ENCODE measurements at regions not wholly inside any gene's neighbourhood (a gene's known extent, or its start where the extent isn't known, plus 50 kb on each side); places are given as distances from the start of the nearest gene placed in this dataset.

DNA sequence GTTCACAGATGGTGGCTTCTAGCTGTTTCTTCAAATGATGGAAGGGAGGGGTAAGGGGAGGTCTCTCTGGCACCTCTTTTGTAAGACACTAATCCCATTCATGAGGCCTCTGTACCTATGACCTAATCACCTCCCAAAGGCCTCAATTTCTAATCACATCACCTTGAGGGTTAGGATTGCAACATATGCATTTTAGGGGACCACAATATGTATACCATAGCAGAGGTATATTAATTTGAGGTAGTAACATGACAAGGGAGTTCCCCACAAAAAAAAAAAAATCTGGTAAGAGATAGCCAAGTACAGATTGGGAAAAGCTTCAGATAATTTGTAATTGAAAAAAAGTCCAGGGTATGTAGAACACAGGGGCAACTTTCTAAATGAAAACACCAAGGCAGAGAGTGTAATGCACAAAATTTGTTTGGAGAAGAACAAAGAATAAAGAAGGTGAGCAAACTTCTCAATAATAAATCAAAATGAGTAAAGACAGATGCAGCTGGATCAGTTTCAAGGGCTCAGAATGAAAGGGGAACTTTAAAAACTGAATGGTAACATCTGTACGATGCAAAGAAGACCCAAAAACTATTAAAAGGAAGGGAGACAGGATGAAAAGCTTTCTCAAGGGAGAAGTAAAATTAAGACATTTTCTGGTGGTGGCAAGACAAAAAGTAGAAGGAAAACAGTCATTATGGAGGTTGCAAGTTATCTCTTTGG is 125.5 kb upstream of the DCN start:
- Histone ChIP-seq H3K27me3 (replicated peaks; ENCODE audit: control insufficient read depth, insufficient read depth, low read length) (no peaks in the 10 kb centered on the region), H3K9me3 (ENCODE audit: control insufficient read depth, low read length) (peaks cover 3% of the 10 kb centered on the region), H3K36me3 (ENCODE audit: control insufficient read depth, insufficient read depth, low read length, severe bottlenecking) (no peaks in the 10 kb centered on the region), H3K9ac (ENCODE audit: low read length) (no peak overlapping the region), H3K4me1 (ENCODE audit: control insufficient read depth, insufficient read depth, low read length) (peaks cover 15% of the 10 kb centered on the region), H3K4me3 (ENCODE audit: low read length) (no peak overlapping the region)
- no peak for DNase-seq (ENCODE audit: low read depth)

DNA sequence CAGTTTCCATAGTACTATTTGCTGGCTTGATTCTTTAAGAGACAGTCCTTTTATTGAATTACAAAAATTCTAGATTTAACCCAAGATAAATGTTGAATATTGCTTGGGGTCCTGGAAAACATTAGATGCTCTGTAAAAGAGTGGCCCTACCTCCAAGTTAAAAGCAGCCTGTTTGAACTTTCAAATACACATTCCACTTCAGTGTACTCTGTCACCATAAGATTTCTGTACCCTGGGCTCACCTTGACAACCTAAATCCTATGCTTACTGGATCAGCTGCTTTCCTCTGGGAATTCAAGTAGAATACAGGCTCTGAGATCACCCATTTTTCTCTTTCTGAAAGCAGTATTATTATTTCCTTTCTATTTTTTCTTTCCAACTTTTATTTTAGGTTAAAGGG is 107.7 kb upstream of the DCN start:
- Histone ChIP-seq H3K4me3 (ENCODE audit: low read length) (no peak overlapping the region), H3K36me3 (ENCODE audit: control insufficient read depth, insufficient read depth, low read length, severe bottlenecking) (no peaks in the 10 kb centered on the region), H3K9me3 (ENCODE audit: control insufficient read depth, low read length) (no peaks in the 10 kb centered on the region), H3K27me3 (replicated peaks; ENCODE audit: control insufficient read depth, insufficient read depth, low read length) (no peaks in the 10 kb centered on the region), H3K9ac (ENCODE audit: low read length) (no peak overlapping the region), H3K4me1 (ENCODE audit: control insufficient read depth, insufficient read depth, low read length) (no peaks in the 10 kb centered on the region)
- DNase-seq (ENCODE audit: low read depth): no peak

DNA sequence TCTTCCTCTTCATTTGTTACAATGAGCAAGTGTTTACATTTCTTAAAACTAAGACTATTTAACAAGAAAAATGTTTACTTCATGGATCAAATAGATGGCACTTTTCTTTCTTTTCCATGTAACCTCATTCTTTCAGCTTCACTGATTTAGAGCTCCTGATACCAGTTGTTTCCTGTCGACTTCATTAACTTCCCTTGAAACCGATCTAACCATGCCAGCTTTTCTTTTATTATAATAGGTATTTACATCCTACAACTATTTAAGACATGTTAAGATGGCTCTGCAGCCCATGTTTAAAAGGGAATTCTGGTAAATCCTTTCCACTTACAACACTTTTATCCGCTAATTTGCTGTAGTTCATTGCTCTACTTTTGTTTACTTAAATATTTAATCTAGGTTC is 107.3 kb upstream of the DCN start:
- no peak overlapping the region for H3K4me3 ChIP-seq (ENCODE audit: low read length)
- H3K9me3 ChIP-seq (ENCODE audit: control insufficient read depth, low read length): no peaks in the 10 kb centered on the region
- no peaks in the 10 kb centered on the region for H3K27me3 ChIP-seq (replicated peaks; ENCODE audit: control insufficient read depth, insufficient read depth, low read length)
- H3K4me1 ChIP-seq (ENCODE audit: control insufficient read depth, insufficient read depth, low read length): no peaks in the 10 kb centered on the region
- DNase-seq (ENCODE audit: low read depth): peak; percentile 6
- no peak overlapping the region for H3K9ac ChIP-seq (ENCODE audit: low read length)
- no peaks in the 10 kb centered on the region for H3K36me3 ChIP-seq (ENCODE audit: control insufficient read depth, insufficient read depth, low read length, severe bottlenecking)

DNA sequence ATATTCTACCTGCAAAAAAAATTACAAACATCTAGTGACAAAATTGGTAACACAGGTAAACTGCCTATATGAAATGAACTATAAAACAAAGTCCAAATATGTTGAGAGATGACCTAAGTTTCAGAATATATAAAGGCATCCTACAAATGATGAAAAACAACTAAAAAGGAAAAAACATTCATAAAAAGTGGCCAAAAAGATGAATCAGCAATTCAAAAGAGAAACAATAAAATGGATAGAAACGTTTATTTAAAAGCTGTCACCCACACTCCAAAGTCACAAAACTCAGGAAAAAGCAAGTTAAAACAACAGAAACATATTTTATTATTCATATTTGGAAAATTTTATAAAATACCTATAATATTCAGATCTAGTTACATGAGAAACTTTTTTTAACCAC is 106.5 kb upstream of the DCN start:
- H3K9me3 ChIP-seq (ENCODE audit: control insufficient read depth, low read length): no peaks in the 10 kb centered on the region
- no peak for DNase-seq (ENCODE audit: low read depth)

DNA sequence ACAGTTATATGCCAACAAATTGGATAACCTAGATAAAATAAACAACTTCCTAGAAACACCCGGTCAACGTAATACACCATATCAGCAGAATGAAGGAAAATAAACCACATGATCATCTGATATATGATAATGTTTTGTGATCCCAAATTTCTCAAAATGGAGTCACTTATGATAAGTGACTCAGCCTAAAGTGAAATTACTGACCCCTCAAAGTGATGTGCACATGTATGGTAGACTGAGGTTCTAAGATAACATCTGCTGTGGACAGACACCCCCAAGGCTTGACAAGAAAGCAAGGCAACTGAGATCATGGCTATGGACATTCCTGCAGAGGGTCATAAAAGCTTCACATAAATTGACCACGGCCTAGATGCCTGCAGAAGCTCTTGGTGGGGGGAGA is 105.1 kb upstream of the DCN start:
- no peak for DNase-seq (ENCODE audit: low read depth)
- Histone ChIP-seq H3K36me3 (ENCODE audit: control insufficient read depth, insufficient read depth, low read length, severe bottlenecking) (no peaks in the 10 kb centered on the region), H3K9me3 (ENCODE audit: control insufficient read depth, low read length) (no peaks in the 10 kb centered on the region), H3K27me3 (replicated peaks; ENCODE audit: control insufficient read depth, insufficient read depth, low read length) (no peaks in the 10 kb centered on the region), H3K9ac (ENCODE audit: low read length) (no peak overlapping the region), H3K4me1 (ENCODE audit: control insufficient read depth, insufficient read depth, low read length) (no peaks in the 10 kb centered on the region), H3K4me3 (ENCODE audit: low read length) (no peak overlapping the region)

More for the DNA sequence above, 106.5 kb upstream of the DCN start:
- Histone ChIP-seq H3K4me1 (ENCODE audit: control insufficient read depth, insufficient read depth, low read length) (no peaks in the 10 kb centered on the region), H3K9ac (ENCODE audit: low read length) (no peak overlapping the region), H3K36me3 (ENCODE audit: control insufficient read depth, insufficient read depth, low read length, severe bottlenecking) (no peaks in the 10 kb centered on the region), H3K27me3 (replicated peaks; ENCODE audit: control insufficient read depth, insufficient read depth, low read length) (no peaks in the 10 kb centered on the region), H3K4me3 (ENCODE audit: low read length) (no peak overlapping the region)

DNA sequence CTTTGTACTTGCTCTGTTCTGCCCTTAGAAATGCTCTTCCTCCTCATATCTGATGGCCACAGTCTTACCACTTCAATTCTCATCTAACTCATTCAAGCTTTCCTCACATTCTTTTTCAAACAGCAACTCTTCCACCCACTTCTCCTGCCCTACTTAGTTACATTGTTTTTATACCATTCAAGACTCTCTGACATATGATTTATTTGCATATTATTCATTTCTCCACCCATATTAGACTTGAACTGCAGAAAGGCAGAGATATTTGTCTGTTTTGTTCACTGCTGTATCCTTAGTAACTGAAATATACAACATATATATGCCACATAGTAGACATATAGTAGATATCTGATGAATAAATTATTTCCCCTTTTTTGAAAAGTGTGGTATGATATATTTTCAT is 95.5 kb upstream of the DCN start:
- no peaks in the 10 kb centered on the region for H3K9me3 ChIP-seq (ENCODE audit: control insufficient read depth, low read length)
- peaks cover 19% of the 10 kb centered on the region for H3K4me1 ChIP-seq (ENCODE audit: control insufficient read depth, insufficient read depth, low read length)

DNA sequence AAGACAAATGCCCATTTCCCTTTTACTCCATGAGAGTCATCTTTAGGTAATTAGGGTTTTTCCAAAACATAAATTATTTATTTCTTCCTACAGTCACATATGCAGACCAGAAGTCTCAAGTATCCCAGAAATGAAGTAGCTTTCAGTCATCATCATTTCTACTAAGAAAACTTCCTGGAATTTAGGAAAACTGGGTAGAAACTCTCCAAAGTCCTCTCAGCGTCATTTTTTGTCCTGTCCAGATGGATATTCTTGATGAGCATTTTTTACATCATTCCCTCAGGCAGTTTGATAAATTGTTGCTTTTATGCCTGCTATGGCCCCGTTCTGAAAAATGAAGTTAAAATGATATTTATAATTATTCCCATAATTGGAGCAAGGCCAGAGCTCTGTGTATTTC is 93.9 kb upstream of the DCN start:
- Histone ChIP-seq H3K4me3 (ENCODE audit: low read length) (no peak overlapping the region), H3K27me3 (replicated peaks; ENCODE audit: control insufficient read depth, insufficient read depth, low read length) (no peaks in the 10 kb centered on the region), H3K4me1 (ENCODE audit: control insufficient read depth, insufficient read depth, low read length) (peaks cover 27% of the 10 kb centered on the region), H3K36me3 (ENCODE audit: control insufficient read depth, insufficient read depth, low read length, severe bottlenecking) (no peaks in the 10 kb centered on the region), H3K9me3 (ENCODE audit: control insufficient read depth, low read length) (no peaks in the 10 kb centered on the region), H3K9ac (ENCODE audit: low read length) (no peak overlapping the region)
- DNase-seq (ENCODE audit: low read depth): peak; percentile 40

More for the DNA sequence above, 95.5 kb upstream of the DCN start:
- no peak for DNase-seq (ENCODE audit: low read depth)
- Histone ChIP-seq H3K36me3 (ENCODE audit: control insufficient read depth, insufficient read depth, low read length, severe bottlenecking) (no peaks in the 10 kb centered on the region), H3K27me3 (replicated peaks; ENCODE audit: control insufficient read depth, insufficient read depth, low read length) (no peaks in the 10 kb centered on the region), H3K9ac (ENCODE audit: low read length) (no peak overlapping the region), H3K4me3 (ENCODE audit: low read length) (no peak overlapping the region)

DNA sequence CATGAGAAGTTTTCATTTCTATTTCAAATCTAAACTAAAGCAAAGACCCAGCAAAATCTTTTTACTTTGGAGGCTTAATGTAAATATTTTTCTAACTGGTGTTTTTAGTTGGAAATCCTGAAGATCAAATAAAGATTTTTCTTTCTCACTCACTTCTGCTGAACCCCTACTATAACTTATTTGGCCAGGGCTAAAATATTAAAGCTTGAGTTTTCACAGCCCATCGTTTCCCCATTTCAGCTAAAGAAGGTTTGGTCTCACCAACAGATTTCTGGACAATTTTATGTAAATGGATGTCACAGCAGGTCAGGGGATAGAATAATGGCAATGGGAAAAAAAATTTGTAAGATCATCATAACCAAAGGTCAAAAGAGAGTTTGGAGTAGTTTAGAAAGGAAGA is 92.7 kb upstream of the DCN start:
- Histone ChIP-seq H3K9ac (ENCODE audit: low read length) (no peak overlapping the region), H3K4me3 (ENCODE audit: low read length) (no peak overlapping the region), H3K9me3 (ENCODE audit: control insufficient read depth, low read length) (no peaks in the 10 kb centered on the region), H3K36me3 (ENCODE audit: control insufficient read depth, insufficient read depth, low read length, severe bottlenecking) (no peaks in the 10 kb centered on the region), H3K4me1 (ENCODE audit: control insufficient read depth, insufficient read depth, low read length) (peaks cover 27% of the 10 kb centered on the region), H3K27me3 (replicated peaks; ENCODE audit: control insufficient read depth, insufficient read depth, low read length) (no peaks in the 10 kb centered on the region)
- no peak for DNase-seq (ENCODE audit: low read depth)

DNA sequence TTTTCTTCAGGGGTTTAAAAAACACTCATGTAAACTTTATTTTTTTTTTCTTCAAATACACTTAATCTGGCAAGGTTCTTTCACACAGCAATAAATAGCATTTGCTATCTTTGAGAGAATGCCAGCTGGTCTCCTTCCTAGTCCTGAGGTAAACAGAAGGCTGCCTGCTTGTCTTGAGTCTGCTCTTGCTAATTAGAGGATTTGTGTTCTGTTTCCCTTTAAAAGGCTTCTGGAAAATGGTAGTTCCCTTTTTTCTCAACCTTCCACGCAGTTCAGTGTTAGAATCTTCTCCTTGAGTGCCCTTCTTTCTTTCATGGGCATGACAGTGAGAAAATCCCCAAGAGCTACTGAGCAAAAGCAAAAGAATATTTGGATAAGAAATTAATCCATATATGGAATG is 92.3 kb upstream of the DCN start:
- Histone ChIP-seq H3K9me3 (ENCODE audit: control insufficient read depth, low read length) (no peaks in the 10 kb centered on the region), H3K4me1 (ENCODE audit: control insufficient read depth, insufficient read depth, low read length) (peaks cover 27% of the 10 kb centered on the region), H3K36me3 (ENCODE audit: control insufficient read depth, insufficient read depth, low read length, severe bottlenecking) (no peaks in the 10 kb centered on the region), H3K27me3 (replicated peaks; ENCODE audit: control insufficient read depth, insufficient read depth, low read length) (no peaks in the 10 kb centered on the region), H3K4me3 (ENCODE audit: low read length) (no peak overlapping the region), H3K9ac (ENCODE audit: low read length) (peak overlapping the region; percentile 19)
- DNase-seq (ENCODE audit: low read depth): peak; percentile 61

DNA sequence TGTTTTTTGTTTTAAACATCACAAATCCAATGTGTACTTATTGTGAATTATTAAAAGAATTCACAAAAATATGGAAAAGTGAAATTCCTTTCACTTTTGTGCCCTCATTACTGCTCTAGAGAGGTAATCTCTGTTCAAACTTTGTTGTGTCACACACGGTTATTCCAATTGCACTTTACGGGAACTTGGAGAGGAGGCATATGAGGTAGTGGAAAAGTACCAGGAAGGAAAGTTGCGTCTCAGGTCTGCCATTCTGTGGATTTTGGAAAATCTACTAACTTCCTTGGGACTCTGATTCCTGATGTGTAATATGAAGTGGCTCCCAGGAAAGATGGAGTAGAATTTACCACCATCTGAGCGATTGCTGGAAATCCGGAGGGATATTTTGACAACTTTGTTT is 90.9 kb upstream of the DCN start:
- Histone ChIP-seq H3K4me3 (ENCODE audit: low read length) (peak overlapping the region; percentile 50), H3K27me3 (replicated peaks; ENCODE audit: control insufficient read depth, insufficient read depth, low read length) (no peaks in the 10 kb centered on the region), H3K9ac (ENCODE audit: low read length) (no peak overlapping the region), H3K36me3 (ENCODE audit: control insufficient read depth, insufficient read depth, low read length, severe bottlenecking) (no peaks in the 10 kb centered on the region), H3K9me3 (ENCODE audit: control insufficient read depth, low read length) (no peaks in the 10 kb centered on the region), H3K4me1 (ENCODE audit: control insufficient read depth, insufficient read depth, low read length) (peaks cover 27% of the 10 kb centered on the region)
- DNase-seq (ENCODE audit: low read depth): no peak

DNA sequence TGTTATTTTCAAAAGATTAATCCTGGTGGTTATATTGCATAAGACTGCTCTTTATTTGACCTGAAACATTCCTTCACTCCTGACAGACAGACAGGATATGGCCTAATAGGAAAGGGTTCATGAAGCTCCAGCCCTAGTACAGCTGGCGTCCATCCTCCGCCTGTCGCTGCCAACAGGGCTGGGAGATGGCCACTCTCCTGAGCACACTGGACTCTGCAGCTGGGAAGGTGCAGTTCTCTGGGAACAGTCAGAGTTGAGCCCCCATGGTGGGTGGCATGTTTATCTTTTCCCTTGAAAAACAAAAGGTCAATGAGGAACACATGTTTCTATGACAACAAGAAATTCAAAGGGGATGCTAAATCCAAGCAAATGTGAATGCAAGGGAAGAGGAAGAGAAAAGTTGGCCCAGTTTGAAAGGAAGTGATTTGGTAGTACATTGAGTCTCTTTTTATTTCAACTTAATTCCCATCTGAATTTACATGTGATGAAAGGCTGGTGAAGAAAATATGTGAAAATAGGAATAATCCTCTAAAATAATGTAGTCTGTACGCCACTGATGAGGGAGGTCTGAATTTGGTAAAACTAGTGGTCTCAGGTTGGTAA is 89.9 kb upstream of the DCN start:
- no peaks in the 10 kb centered on the region for H3K36me3 ChIP-seq (ENCODE audit: control insufficient read depth, insufficient read depth, low read length, severe bottlenecking)
- no peak for DNase-seq (ENCODE audit: low read depth)
- H3K9ac ChIP-seq (ENCODE audit: low read length): no peak overlapping the region
- peaks cover 27% of the 10 kb centered on the region for H3K4me1 ChIP-seq (ENCODE audit: control insufficient read depth, insufficient read depth, low read length)
- H3K4me3 ChIP-seq (ENCODE audit: low read length): no peak overlapping the region
- H3K27me3 ChIP-seq (replicated peaks; ENCODE audit: control insufficient read depth, insufficient read depth, low read length): no peaks in the 10 kb centered on the region
- H3K9me3 ChIP-seq (ENCODE audit: control insufficient read depth, low read length): no peaks in the 10 kb centered on the region

DNA sequence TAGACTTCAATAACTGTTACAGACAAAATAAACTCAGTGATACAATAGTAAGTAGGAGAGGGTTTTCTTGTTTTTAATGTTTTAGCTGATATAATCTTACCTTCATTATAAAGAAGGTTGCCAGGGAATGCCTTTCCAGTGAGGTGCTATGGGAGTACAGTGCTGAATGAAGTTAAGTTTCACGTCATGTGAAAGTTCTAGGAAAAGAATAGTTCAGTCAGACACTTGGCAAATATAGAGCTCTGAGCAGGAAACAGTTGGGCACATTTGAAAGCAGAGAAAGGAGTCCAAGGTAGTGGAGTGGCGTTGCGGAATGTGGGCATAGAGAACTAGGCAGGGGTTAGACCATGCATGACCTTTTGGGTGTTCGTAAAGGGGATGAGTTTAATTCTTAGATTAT is 88.6 kb upstream of the DCN start:
- no peak overlapping the region for H3K4me3 ChIP-seq (ENCODE audit: low read length)
- peaks cover 27% of the 10 kb centered on the region for H3K4me1 ChIP-seq (ENCODE audit: control insufficient read depth, insufficient read depth, low read length)
- DNase-seq (ENCODE audit: low read depth): no peak
- no peaks in the 10 kb centered on the region for H3K36me3 ChIP-seq (ENCODE audit: control insufficient read depth, insufficient read depth, low read length, severe bottlenecking)
- no peak overlapping the region for H3K9ac ChIP-seq (ENCODE audit: low read length)
- no peaks in the 10 kb centered on the region for H3K27me3 ChIP-seq (replicated peaks; ENCODE audit: control insufficient read depth, insufficient read depth, low read length)
- H3K9me3 ChIP-seq (ENCODE audit: control insufficient read depth, low read length): no peaks in the 10 kb centered on the region
